Gastroesophageal sphincter (tissue), 3 donors: ENCODE measurements at regions not wholly inside any gene's neighbourhood (a gene's known extent, or its start where the extent isn't known, plus 50 kb on each side); places are given as distances from the start of the nearest gene placed in this dataset.
"Not testable (repeated sequence)": the region's sequence is repeated elsewhere in the genome, so short reads cannot be mapped to it uniquely, and the experiment has no call there.

Experiments
- CTCF ChIP-seq, 4 experiments: fragments of 200-600 bp in 2 of 4; fragments of 450-650 bp in 2 of 4; sonication (generic) in 1 of 4; IDR thresholded peaks; one replicate each; pipeline ENCODE4 v1.5.1; 2017 to 2019; ENCODE audit warnings: antibody characterized with exemption in 4 of 4, mild to moderate bottlenecking in 2 of 4, moderate library complexity in 2 of 4
- EP300 ChIP-seq: sonication (generic); formaldehyde crosslinking; IDR thresholded peaks from one replicate; pipeline ENCODE4 v1.6.1; 2017; ENCODE audit warnings: antibody characterized with exemption, mild to moderate bottlenecking
- POLR2A ChIP-seq, 2 donors: fragments of 450-650 bp; IDR thresholded peaks; one replicate each; pipeline ENCODE4 v1.6.1; 2017; ENCODE audit warnings: antibody characterized with exemption in 2 of 2, mild to moderate bottlenecking in 2 of 2, moderate library complexity in 1 of 2
- POLR2AphosphoS5 ChIP-seq: sonication (generic); formaldehyde crosslinking; IDR thresholded peaks from one replicate; pipeline ENCODE4 v1.6.1; 2017; ENCODE audit warnings: antibody characterized with exemption

GRCh38 chr22:16911340-16911739 is 86.1 kb upstream of the XKR3 start:
- peak in 1 of 4 experiments; percentile 33 for TF ChIP-seq CTCF (IDR thresholded peaks at IDR 0.05)
- TF ChIP-seq POLR2A (IDR thresholded peaks at IDR 0.05); EP300; POLR2AphosphoS5: not testable (repeated sequence)
